ENCODE measurements at regions not wholly inside any gene's neighbourhood (a gene's known extent, or its start where the extent isn't known, plus 50 kb on each side); places are given as distances from the start of the nearest gene placed in this dataset.

DNA sequence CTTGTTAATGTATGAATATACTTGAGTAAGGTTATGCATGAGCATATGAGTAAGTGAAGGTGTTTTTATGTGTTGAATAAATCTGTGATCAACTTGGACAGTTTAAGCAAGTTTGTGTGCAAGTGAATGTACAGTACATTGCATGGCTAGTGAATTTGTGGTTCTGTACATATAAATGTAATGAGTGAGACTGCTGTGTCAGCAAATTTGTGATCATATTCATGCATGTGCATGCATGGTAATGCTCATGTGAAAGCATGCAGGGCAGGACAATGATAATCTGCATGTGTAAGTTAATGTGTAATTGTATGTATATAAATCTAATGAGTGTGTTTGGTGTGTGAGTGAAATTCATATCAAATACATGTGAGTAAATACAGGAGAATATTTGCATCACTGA, 188.5 kb downstream of the PWWP3B start:
- Histone ChIP-seq H3K4me3 (no peak overlapping the region), H3K4me1 (ENCODE audit: insufficient read depth) (no peaks in the 10 kb centered on the region), H3K9me2 (ENCODE audit: insufficient read depth) (no peaks in the 10 kb centered on the region), H3K27me3 (ENCODE audit: insufficient read depth) (no peaks in the 10 kb centered on the region), H3K4me2 (no peak overlapping the region), H3K79me2 (replicated peaks; ENCODE audit: insufficient read depth) (no peaks in the 10 kb centered on the region), H3F3A (replicated peaks; ENCODE audit: low read depth) (no peaks in the 10 kb centered on the region), H3K36me3 (ENCODE audit: insufficient read depth) (no peaks in the 10 kb centered on the region), H2AFZ (no peak overlapping the region), H3K27ac (ENCODE audit: low read depth) (no peak overlapping the region), H4K20me1 (replicated peaks; ENCODE audit: insufficient read depth) (no peaks in the 10 kb centered on the region)
- no peak for DNase-seq (ENCODE audit: low spot score)
- no peak for ATAC-seq
- H3K4me1 Mint-ChIP-seq: no peaks in the 10 kb centered on the region
- H3K9me3 Mint-ChIP-seq: peaks cover 35% of the 10 kb centered on the region
- TF ChIP-seq ZNF114 (CRISPR knock-in tag; IDR thresholded peaks at IDR 0.05) (no peak), ZNF331 (CRISPR knock-in tag; IDR thresholded peaks at IDR 0.05; ENCODE audit: low read depth) (no peak), JUNB (IDR thresholded peaks at IDR 0.05; ENCODE audit: unreplicated experiment) (no peak), NANOG (IDR thresholded peaks at IDR 0.05; ENCODE audit: borderline replicate concordance) (no peak), STAT1 (IDR thresholded peaks at IDR 0.05; ENCODE audit: unreplicated experiment) (no peak), POLR2AphosphoS5 (IDR thresholded peaks at IDR 0.05; ENCODE audit: low read depth) (no peak), EZH2phosphoT487 (IDR thresholded peaks at IDR 0.05; ENCODE audit: unreplicated experiment) (no peak), EZH2 (IDR thresholded peaks at IDR 0.05; ENCODE audit: low read depth, unreplicated experiment) (no peak), CREB1 (CRISPR knock-in tag; IDR thresholded peaks at IDR 0.05; ENCODE audit: low read depth) (no peak)
- TF ChIP-seq, protein P1, sequence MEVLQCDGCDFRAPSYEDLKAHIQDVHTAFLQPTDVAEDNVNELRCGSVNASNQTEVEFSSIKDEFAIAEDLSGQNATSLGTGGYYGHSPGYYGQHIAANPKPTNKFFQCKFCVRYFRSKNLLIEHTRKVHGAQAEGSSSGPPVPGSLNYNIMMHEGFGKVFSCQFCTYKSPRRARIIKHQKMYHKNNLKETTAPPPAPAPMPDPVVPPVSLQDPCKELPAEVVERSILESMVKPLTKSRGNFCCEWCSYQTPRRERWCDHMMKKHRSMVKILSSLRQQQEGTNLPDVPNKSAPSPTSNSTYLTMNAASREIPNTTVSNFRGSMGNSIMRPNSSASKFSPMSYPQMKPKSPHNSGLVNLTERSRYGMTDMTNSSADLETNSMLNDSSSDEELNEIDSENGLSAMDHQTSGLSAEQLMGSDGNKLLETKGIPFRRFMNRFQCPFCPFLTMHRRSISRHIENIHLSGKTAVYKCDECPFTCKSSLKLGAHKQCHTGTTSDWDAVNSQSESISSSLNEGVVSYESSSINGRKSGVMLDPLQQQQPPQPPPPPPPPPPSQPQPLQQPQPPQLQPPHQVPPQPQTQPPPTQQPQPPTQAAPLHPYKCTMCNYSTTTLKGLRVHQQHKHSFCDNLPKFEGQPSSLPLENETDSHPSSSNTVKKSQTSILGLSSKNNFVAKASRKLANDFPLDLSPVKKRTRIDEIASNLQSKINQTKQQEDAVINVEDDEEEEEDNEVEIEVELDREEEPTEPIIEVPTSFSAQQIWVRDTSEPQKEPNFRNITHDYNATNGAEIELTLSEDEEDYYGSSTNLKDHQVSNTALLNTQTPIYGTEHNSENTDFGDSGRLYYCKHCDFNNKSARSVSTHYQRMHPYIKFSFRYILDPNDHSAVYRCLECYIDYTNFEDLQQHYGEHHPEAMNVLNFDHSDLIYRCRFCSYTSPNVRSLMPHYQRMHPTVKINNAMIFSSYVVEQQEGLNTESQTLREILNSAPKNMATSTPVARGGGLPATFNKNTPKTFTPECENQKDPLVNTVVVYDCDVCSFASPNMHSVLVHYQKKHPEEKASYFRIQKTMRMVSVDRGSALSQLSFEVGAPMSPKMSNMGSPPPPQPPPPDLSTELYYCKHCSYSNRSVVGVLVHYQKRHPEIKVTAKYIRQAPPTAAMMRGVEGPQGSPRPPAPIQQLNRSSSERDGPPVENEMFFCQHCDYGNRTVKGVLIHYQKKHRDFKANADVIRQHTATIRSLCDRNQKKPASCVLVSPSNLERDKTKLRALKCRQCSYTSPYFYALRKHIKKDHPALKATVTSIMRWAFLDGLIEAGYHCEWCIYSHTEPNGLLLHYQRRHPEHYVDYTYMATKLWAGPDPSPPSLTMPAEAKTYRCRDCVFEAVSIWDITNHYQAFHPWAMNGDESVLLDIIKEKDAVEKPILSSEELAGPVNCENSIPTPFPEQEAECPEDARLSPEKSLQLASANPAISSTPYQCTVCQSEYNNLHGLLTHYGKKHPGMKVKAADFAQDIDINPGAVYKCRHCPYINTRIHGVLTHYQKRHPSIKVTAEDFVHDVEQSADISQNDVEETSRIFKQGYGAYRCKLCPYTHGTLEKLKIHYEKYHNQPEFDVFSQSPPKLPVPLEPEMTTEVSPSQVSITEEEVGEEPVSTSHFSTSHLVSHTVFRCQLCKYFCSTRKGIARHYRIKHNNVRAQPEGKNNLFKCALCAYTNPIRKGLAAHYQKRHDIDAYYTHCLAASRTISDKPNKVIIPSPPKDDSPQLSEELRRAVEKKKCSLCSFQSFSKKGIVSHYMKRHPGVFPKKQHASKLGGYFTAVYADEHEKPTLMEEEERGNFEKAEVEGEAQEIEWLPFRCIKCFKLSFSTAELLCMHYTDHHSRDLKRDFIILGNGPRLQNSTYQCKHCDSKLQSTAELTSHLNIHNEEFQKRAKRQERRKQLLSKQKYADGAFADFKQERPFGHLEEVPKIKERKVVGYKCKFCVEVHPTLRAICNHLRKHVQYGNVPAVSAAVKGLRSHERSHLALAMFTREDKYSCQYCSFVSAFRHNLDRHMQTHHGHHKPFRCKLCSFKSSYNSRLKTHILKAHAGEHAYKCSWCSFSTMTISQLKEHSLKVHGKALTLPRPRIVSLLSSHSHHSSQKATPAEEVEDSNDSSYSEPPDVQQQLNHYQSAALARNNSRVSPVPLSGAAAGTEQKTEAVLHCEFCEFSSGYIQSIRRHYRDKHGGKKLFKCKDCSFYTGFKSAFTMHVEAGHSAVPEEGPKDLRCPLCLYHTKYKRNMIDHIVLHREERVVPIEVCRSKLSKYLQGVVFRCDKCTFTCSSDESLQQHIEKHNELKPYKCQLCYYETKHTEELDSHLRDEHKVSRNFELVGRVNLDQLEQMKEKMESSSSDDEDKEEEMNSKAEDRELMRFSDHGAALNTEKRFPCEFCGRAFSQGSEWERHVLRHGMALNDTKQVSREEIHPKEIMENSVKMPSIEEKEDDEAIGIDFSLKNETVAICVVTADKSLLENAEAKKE (CRISPR knock-in tag; IDR thresholded peaks at IDR 0.05): no peak
- TF ChIP-seq, protein P2, sequence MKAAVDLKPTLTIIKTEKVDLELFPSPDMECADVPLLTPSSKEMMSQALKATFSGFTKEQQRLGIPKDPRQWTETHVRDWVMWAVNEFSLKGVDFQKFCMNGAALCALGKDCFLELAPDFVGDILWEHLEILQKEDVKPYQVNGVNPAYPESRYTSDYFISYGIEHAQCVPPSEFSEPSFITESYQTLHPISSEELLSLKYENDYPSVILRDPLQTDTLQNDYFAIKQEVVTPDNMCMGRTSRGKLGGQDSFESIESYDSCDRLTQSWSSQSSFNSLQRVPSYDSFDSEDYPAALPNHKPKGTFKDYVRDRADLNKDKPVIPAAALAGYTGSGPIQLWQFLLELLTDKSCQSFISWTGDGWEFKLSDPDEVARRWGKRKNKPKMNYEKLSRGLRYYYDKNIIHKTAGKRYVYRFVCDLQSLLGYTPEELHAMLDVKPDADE (IDR thresholded peaks at IDR 0.05): no peak
- TF ChIP-seq, protein P3, sequence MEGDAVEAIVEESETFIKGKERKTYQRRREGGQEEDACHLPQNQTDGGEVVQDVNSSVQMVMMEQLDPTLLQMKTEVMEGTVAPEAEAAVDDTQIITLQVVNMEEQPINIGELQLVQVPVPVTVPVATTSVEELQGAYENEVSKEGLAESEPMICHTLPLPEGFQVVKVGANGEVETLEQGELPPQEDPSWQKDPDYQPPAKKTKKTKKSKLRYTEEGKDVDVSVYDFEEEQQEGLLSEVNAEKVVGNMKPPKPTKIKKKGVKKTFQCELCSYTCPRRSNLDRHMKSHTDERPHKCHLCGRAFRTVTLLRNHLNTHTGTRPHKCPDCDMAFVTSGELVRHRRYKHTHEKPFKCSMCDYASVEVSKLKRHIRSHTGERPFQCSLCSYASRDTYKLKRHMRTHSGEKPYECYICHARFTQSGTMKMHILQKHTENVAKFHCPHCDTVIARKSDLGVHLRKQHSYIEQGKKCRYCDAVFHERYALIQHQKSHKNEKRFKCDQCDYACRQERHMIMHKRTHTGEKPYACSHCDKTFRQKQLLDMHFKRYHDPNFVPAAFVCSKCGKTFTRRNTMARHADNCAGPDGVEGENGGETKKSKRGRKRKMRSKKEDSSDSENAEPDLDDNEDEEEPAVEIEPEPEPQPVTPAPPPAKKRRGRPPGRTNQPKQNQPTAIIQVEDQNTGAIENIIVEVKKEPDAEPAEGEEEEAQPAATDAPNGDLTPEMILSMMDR (conservative IDR thresholded peaks at IDR 0.05; ENCODE audit: low read depth in 2 of 2): no peak
- TF ChIP-seq, protein P4, sequence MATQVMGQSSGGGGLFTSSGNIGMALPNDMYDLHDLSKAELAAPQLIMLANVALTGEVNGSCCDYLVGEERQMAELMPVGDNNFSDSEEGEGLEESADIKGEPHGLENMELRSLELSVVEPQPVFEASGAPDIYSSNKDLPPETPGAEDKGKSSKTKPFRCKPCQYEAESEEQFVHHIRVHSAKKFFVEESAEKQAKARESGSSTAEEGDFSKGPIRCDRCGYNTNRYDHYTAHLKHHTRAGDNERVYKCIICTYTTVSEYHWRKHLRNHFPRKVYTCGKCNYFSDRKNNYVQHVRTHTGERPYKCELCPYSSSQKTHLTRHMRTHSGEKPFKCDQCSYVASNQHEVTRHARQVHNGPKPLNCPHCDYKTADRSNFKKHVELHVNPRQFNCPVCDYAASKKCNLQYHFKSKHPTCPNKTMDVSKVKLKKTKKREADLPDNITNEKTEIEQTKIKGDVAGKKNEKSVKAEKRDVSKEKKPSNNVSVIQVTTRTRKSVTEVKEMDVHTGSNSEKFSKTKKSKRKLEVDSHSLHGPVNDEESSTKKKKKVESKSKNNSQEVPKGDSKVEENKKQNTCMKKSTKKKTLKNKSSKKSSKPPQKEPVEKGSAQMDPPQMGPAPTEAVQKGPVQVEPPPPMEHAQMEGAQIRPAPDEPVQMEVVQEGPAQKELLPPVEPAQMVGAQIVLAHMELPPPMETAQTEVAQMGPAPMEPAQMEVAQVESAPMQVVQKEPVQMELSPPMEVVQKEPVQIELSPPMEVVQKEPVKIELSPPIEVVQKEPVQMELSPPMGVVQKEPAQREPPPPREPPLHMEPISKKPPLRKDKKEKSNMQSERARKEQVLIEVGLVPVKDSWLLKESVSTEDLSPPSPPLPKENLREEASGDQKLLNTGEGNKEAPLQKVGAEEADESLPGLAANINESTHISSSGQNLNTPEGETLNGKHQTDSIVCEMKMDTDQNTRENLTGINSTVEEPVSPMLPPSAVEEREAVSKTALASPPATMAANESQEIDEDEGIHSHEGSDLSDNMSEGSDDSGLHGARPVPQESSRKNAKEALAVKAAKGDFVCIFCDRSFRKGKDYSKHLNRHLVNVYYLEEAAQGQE (IDR thresholded peaks at IDR 0.05; ENCODE audit: unreplicated experiment): no peak
- H3K27ac Mint-ChIP-seq: no peak overlapping the region
- no peak overlapping the region for H3K4me3 Mint-ChIP-seq
- no peaks in the 10 kb centered on the region; the same call in 2 of the 3 replicates for H3K36me3 Mint-ChIP-seq (ENCODE audit: low read depth)
- no peaks in the 10 kb centered on the region for H3K27me3 Mint-ChIP-seq (ENCODE audit: insufficient read depth, low read depth, poor library complexity)

Measured in GM23338 (cell line).